Chondrocyte (in vitro differentiated cells): ENCODE measurements at regions not wholly inside any gene's neighbourhood (a gene's known extent, or its start where the extent isn't known, plus 50 kb on each side); places are given as distances from the start of the nearest gene placed in this dataset.
"Not testable (repeated sequence)": the region's sequence is repeated elsewhere in the genome, so short reads cannot be mapped to it uniquely, and the experiment has no call there.

ENCODE experiments used
- DNase-seq: peaks from one replicate; pipeline ENCODE4 v3.0.0; 2021; ENCODE audit warnings: mixed read lengths, low spot score
- H3K27ac Mint-ChIP-seq: one replicate; pipeline ENCODE4 v1.8.0; 2021; ENCODE audit warnings: mild to moderate bottlenecking, moderate library complexity, mixed read lengths; ENCODE audit not compliant: unreplicated experiment
- H3K27me3 Mint-ChIP-seq: 2 replicates; pipeline ENCODE4 v1.8.0; 2021; ENCODE audit warnings: low read depth, mixed read lengths
- H3K36me3 Mint-ChIP-seq: 2 replicates; pipeline ENCODE4 v1.8.0; 2021; ENCODE audit warnings: low read depth, mixed read lengths
- H3K4me1 Mint-ChIP-seq: 2 replicates; pipeline ENCODE4 v1.8.0; 2021; ENCODE audit warnings: low read depth, mild to moderate bottlenecking, mixed read lengths
- H3K4me3 Mint-ChIP-seq: one replicate; pipeline ENCODE4 v1.8.0; 2021; ENCODE audit warnings: mild to moderate bottlenecking, moderate library complexity, mixed read lengths; ENCODE audit not compliant: unreplicated experiment
- H3K9me3 Mint-ChIP-seq: 2 replicates; pipeline ENCODE4 v1.8.0; 2021; ENCODE audit warnings: low read depth, mixed read lengths
- TF ChIP-seq, protein P1 (sequence below): fragments of 200-600 bp; sonication (generic); IDR thresholded peaks from 2 replicates; pipeline ENCODE4 v1.5.0; 2021; ENCODE audit warnings: antibody characterized with exemption, mild to moderate bottlenecking, moderate library complexity

DNA sequence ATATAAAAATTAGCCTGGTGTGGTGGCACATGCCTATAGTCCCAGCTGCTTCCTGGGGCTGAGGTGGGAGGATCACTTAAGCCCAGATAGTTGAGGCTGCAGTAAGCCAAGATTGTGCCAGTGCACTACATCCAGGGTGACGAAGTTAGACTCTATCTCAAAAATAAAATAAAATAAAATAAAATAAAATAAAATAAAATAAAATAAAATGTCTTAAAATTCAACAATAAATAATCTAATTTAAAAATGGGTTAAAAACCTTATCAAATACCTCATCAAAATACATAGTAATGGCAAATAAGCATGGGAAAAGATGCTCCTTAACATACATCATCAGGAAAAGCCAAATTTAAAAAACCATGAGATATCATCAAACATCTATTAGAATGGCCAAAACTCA is 760.2 kb upstream of the AGA start:
- Mint-ChIP-seq H3K4me3 (no peak overlapping the region), H3K4me1 (peaks cover 16% of the 10 kb centered on the region), H3K27me3 (no peaks in the 10 kb centered on the region), H3K9me3 (peaks cover 18% of the 10 kb centered on the region), H3K27ac (no peak overlapping the region), H3K36me3 (no peaks in the 10 kb centered on the region)
- DNase-seq = no peak
- TF ChIP-seq, protein P1, sequence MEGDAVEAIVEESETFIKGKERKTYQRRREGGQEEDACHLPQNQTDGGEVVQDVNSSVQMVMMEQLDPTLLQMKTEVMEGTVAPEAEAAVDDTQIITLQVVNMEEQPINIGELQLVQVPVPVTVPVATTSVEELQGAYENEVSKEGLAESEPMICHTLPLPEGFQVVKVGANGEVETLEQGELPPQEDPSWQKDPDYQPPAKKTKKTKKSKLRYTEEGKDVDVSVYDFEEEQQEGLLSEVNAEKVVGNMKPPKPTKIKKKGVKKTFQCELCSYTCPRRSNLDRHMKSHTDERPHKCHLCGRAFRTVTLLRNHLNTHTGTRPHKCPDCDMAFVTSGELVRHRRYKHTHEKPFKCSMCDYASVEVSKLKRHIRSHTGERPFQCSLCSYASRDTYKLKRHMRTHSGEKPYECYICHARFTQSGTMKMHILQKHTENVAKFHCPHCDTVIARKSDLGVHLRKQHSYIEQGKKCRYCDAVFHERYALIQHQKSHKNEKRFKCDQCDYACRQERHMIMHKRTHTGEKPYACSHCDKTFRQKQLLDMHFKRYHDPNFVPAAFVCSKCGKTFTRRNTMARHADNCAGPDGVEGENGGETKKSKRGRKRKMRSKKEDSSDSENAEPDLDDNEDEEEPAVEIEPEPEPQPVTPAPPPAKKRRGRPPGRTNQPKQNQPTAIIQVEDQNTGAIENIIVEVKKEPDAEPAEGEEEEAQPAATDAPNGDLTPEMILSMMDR = no peak

DNA sequence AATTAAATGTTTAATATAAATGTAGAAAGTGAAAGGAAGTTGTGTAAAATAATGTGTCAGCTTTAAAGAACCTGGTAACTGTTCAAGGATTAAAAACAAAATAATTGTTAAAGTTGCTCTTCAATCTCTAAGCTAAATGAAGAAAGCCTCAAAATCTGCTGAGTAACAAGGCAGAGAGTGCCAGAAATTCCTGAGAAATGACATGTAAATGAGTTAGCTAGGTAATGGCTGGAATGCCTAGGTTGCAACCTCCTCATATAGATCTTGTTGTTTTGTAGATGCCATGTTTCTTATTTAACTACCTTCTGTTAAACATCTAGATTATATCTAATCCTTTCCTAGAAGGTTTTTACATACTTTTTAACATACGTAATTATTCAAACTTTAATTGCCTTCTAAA is 763.6 kb upstream of the AGA start:
- Mint-ChIP-seq H3K9me3 (peaks cover 24% of the 10 kb centered on the region), H3K36me3 (no peaks in the 10 kb centered on the region), H3K4me1 (no peaks in the 10 kb centered on the region), H3K27ac (no peak overlapping the region), H3K4me3 (no peak overlapping the region), H3K27me3 (no peaks in the 10 kb centered on the region)
- no peak for DNase-seq
- TF ChIP-seq, protein P1 = no peak

DNA sequence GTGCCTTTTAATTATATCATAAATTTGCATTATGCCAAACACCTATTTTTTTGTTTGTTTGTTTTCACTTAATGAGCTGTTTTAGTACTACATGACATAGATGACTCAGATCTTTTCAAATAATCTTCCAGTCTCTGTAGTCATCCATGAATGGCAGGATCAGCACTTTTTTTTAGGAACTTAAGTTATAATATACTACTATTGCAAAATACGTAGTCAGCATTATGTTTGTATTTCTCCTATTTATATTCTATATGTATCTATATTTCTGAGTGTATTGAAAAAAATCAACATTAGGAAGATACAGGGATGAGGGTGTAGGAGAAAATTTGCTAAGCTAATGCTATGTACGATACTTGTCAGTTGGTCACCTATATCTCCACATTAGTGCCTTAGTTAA is 773.1 kb upstream of the AGA start:
- Mint-ChIP-seq H3K4me3 (no peak overlapping the region), H3K27me3 (peaks cover 5% of the 10 kb centered on the region), H3K9me3 (no peaks in the 10 kb centered on the region), H3K4me1 (no peaks in the 10 kb centered on the region), H3K27ac (no peak overlapping the region), H3K36me3 (no peaks in the 10 kb centered on the region)
- no peak for DNase-seq
- TF ChIP-seq, protein P1 = no peak

DNA sequence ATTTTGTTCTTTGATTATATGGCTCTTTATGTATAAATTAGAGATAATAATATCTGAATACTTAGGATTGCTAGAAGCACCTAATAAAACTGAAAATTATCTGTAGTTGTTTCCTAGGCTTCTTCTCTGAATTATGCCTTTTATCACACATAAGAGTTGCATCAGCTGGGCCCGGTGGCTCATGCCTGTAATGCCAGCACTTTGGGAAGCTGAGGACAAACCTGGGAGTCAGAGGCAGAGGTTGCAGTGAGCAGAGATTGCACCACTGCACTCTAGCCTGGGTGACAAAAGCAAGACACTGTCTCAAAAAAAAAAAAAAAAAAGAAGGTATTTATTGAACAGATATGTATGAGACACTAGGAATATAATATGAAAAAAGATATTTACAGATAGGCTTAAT is 773.5 kb upstream of the AGA start:
- Mint-ChIP-seq H3K27me3 (peaks cover 5% of the 10 kb centered on the region), H3K4me1 (no peaks in the 10 kb centered on the region), H3K27ac (no peak overlapping the region), H3K4me3 (no peak overlapping the region), H3K9me3 (no peaks in the 10 kb centered on the region), H3K36me3 (no peaks in the 10 kb centered on the region)
- no peak for DNase-seq
- TF ChIP-seq, protein P1 = no peak

DNA sequence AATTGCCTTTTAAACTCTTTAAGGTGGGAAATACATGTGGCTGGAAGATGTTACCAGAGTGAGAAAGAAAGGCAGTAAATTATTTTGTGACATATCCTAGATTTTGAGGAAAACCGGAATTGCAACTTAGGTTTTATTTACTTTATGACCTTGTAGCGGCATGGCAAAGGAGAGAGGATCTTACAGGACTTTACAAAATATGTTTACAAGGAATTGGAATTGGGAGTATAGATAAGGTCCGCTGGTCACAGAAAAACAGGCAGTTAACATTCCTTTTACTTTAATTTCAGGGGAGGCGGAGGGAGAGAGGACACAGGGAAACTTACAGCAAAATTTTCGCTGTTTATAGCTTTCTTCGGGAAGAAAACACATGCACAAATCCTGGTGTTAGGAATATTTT is 784.2 kb upstream of the AGA start:
- H3K9me3 Mint-ChIP-seq = peaks cover 44% of the 10 kb centered on the region
- H3K36me3 Mint-ChIP-seq, H3K27ac Mint-ChIP-seq, H3K4me1 Mint-ChIP-seq, H3K27me3 Mint-ChIP-seq, H3K4me3 Mint-ChIP-seq, DNase-seq: not testable (repeated sequence)

DNA sequence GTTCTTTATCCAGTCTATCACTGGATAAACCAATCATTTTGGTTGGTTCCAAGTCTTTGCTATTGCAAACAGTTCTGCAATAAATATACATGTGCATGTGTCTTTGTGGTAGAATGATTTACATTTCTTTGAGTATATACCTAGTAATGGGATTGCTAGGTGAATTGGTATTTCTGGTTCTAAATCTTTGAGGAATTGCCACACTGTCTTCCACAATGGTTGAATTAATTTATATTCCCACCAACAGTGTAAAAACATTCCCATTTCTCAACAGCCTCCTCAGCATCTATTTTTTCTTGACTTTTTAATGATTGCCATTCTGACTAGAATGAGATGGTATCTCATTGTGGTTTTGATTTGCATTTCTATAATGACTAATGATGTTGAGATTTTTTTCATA is 791.7 kb upstream of the AGA start:
- TF ChIP-seq, protein P1 = no peak
- no peak for DNase-seq
- Mint-ChIP-seq H3K36me3 (no peaks in the 10 kb centered on the region), H3K4me3 (no peak overlapping the region), H3K9me3 (peaks cover 51% of the 10 kb centered on the region), H3K27ac (no peak overlapping the region), H3K27me3 (no peaks in the 10 kb centered on the region), H3K4me1 (no peaks in the 10 kb centered on the region)
